PC-3 (cell line): ENCODE measurements at regions not wholly inside any gene's neighbourhood (a gene's known extent, or its start where the extent isn't known, plus 50 kb on each side); places are given as distances from the start of the nearest gene placed in this dataset.

Source experiments
- EZH2 ChIP-seq: fragments of 300-600 bp; sonication (generic); IDR thresholded peaks from one replicate; pipeline ENCODE4 v1.6.1; 2017; ENCODE audit warnings: antibody characterized with exemption, mild to moderate bottlenecking, low read length; ENCODE audit not compliant: unreplicated experiment
- TF ChIP-seq, protein P1 (sequence below): fragments of 300-600 bp; sonication (generic); conservative IDR thresholded peaks from 2 replicates; pipeline ENCODE4 v1.5.1; 2017; ENCODE audit warnings: antibody characterized with exemption, low read depth, mild to moderate bottlenecking, low read length

DNA sequence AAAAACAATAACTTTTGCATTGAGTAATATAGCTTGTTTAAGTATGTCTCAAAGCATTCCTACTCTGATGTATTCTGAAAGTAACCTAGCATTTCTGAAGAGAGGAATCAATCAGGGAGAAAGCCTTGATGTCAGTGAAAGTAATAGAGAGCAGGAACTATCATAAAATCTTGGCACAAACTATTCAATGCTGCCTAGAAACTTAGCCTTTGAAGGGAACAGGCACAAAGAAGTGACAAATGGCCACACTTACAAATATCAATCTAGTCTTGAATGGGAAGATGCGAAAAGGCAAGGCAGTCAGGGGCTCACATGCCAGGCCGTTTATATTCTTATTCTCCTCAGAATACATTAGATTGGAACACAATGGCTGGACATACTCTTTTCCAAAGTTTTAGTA lies 576.5 kb upstream of the ANO3 start:
- TF ChIP-seq, protein P1, sequence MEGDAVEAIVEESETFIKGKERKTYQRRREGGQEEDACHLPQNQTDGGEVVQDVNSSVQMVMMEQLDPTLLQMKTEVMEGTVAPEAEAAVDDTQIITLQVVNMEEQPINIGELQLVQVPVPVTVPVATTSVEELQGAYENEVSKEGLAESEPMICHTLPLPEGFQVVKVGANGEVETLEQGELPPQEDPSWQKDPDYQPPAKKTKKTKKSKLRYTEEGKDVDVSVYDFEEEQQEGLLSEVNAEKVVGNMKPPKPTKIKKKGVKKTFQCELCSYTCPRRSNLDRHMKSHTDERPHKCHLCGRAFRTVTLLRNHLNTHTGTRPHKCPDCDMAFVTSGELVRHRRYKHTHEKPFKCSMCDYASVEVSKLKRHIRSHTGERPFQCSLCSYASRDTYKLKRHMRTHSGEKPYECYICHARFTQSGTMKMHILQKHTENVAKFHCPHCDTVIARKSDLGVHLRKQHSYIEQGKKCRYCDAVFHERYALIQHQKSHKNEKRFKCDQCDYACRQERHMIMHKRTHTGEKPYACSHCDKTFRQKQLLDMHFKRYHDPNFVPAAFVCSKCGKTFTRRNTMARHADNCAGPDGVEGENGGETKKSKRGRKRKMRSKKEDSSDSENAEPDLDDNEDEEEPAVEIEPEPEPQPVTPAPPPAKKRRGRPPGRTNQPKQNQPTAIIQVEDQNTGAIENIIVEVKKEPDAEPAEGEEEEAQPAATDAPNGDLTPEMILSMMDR, result no peak
- TF ChIP-seq EZH2, result no peak
